ENCODE measurements at regions not wholly inside any gene's neighbourhood (a gene's known extent, or its start where the extent isn't known, plus 50 kb on each side); places are given as distances from the start of the nearest gene placed in this dataset.

DNA sequence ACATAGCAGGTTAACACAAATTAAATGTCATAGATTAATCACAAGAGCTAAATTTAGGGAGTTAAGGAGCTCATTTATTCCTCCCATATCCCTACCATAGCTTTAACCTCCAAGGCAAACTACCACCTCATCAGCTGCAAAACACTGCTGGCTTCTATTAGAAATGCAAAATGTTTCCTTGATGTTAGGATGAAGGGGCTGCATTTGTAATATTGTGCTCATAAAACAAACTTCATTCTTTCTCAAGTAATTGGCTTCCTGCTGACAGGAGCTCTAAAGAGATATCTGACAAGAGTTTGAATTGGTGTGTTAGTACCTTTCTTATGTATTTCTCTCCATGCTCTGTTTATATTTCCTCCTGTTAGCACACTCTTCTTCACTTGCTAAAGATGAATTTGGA is 152.1 kb downstream of the OLFM4 start:
- CTCF ChIA-PET, result no interaction called here
- ATAC-seq (no peak), DNase-seq (no peak)

DNA sequence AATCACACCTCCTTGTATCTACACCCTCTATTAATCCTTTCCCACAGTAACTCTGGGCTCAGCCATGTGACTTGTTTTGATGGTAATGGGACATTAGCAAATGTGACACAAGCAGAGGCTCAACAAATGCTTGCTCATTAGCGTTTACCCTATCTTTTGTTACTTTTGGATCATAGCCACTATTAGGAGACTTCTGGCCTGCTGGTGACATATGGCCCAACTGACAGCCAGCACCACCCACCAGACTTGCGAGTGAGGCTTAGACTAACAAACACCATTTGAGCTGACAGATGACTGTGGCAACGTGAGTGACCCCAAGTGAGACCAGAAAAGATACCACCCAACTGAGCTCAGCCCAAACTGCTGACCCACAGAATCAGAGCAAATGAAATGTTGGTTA is 154.1 kb downstream of the OLFM4 start:
- H3K27ac ChIP-seq (ENCODE audit: low read depth, low read length), result no peak overlapping the region
- no peak overlapping the region for H3K4me3 ChIP-seq (ENCODE audit: low read length)
- H3K27me3 ChIP-seq (ENCODE audit: control insufficient read depth in 2 of 2, insufficient read depth in 2 of 2, low read length in 2 of 2), result no peaks in the 10 kb centered on the region
- no peaks in the 10 kb centered on the region for H3K9me3 ChIP-seq (ENCODE audit: control insufficient read depth in 2 of 3, low read length in 3 of 3)
- intact Hi-C loops (cut with micrococcal nuclease), result no loop called here
- CTCF ChIA-PET, result no interaction called here
- Mint-ChIP-seq H3K9me3 (peaks cover 0 to 12% (median 4%) of the 10 kb centered on the region in 11 donors), H3K27ac (no peak overlapping the region), H3K36me3 (no peaks in the 10 kb centered on the region), H3K4me3 (no peak overlapping the region), H3K4me1 (no peaks in the 10 kb centered on the region), H3K27me3 (peaks cover 0 to 4% (median 0%) of the 10 kb centered on the region in 5 donors)
- H3K36me3 ChIP-seq (ENCODE audit: control insufficient read depth in 2 of 3, insufficient read depth in 3 of 3, low read length in 3 of 3), result no peaks in the 10 kb centered on the region
- POLR2A ChIA-PET, result no interaction called here
- H3K4me1 ChIP-seq (ENCODE audit: control insufficient read depth in 2 of 2, insufficient read depth in 2 of 2, low read length in 2 of 2), result no peaks in the 10 kb centered on the region
- DNase-seq (no peak), ATAC-seq (no peak)

More for the DNA sequence above, 152.1 kb downstream of the OLFM4 start:
- intact Hi-C loops (cut with micrococcal nuclease), result no loop called here
- H3K27me3 ChIP-seq (ENCODE audit: control insufficient read depth in 2 of 2, insufficient read depth in 2 of 2, low read length in 2 of 2), result no peaks in the 10 kb centered on the region
- H3K27me3 Mint-ChIP-seq, result peaks cover 0 to 4% (median 0%) of the 10 kb centered on the region in 5 donors
- no peaks in the 10 kb centered on the region for H3K4me1 Mint-ChIP-seq
- no peak overlapping the region for H3K27ac ChIP-seq (ENCODE audit: low read depth, low read length)
- no peaks in the 10 kb centered on the region for H3K4me1 ChIP-seq (ENCODE audit: control insufficient read depth in 2 of 2, insufficient read depth in 2 of 2, low read length in 2 of 2)
- no peaks in the 10 kb centered on the region for H3K36me3 ChIP-seq (ENCODE audit: control insufficient read depth in 2 of 3, insufficient read depth in 3 of 3, low read length in 3 of 3)
- peaks cover 0 to 12% (median 4%) of the 10 kb centered on the region in 11 donors for H3K9me3 Mint-ChIP-seq
- no peak overlapping the region for H3K4me3 ChIP-seq (ENCODE audit: low read length)
- POLR2A ChIA-PET, result no interaction called here
- H3K27ac Mint-ChIP-seq, result no peak overlapping the region
- no peaks in the 10 kb centered on the region for H3K9me3 ChIP-seq (ENCODE audit: control insufficient read depth in 2 of 3, low read length in 3 of 3)
- H3K4me3 Mint-ChIP-seq, result no peak overlapping the region
- no peaks in the 10 kb centered on the region for H3K36me3 Mint-ChIP-seq

DNA sequence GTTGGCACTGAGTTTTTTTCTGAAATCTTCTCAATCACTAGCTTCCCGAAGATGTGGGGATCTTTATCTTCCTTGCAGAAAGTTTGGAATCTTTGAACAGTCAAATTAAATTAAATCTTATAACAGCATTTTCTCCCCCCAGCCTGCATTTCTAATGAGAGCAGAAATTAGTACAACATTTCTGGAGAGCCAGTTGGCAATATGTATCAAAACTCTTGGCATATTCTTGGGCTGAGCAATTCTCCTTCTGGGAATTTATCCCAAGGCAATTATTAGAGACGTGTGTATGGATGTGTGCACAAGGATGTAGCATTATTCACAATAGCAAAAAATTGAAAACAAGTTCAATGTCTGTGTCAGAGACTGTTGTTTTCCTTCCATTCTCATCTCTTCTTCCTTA is 159.5 kb downstream of the OLFM4 start:
- H3K27ac ChIP-seq (ENCODE audit: low read depth, low read length), result no peak overlapping the region
- no peak overlapping the region for H3K4me3 ChIP-seq (ENCODE audit: low read length)
- H3K9me3 ChIP-seq (ENCODE audit: control insufficient read depth in 2 of 3, low read length in 3 of 3), result no peaks in the 10 kb centered on the region
- no peak for ATAC-seq
- peaks cover 0 to 3% (median 0%) of the 10 kb centered on the region in 5 donors for H3K27me3 Mint-ChIP-seq
- H3K27me3 ChIP-seq (ENCODE audit: control insufficient read depth in 2 of 2, insufficient read depth in 2 of 2, low read length in 2 of 2), result no peaks in the 10 kb centered on the region
- H3K36me3 ChIP-seq (ENCODE audit: control insufficient read depth in 2 of 3, insufficient read depth in 3 of 3, low read length in 3 of 3), result no peaks in the 10 kb centered on the region
- no peak overlapping the region for H3K27ac Mint-ChIP-seq
- no peaks in the 10 kb centered on the region for H3K4me1 Mint-ChIP-seq
- peaks cover 0 to 12% (median 5%) of the 10 kb centered on the region in 11 donors for H3K9me3 Mint-ChIP-seq
- H3K4me3 Mint-ChIP-seq, result no peak overlapping the region
- ChIA-PET POLR2A (no interaction called here), CTCF (no interaction called here)
- DNase-seq, result no peak
- intact Hi-C loops (cut with micrococcal nuclease), result no loop called here
- H3K36me3 Mint-ChIP-seq, result no peaks in the 10 kb centered on the region
- H3K4me1 ChIP-seq (ENCODE audit: control insufficient read depth in 2 of 2, insufficient read depth in 2 of 2, low read length in 2 of 2), result no peaks in the 10 kb centered on the region

DNA sequence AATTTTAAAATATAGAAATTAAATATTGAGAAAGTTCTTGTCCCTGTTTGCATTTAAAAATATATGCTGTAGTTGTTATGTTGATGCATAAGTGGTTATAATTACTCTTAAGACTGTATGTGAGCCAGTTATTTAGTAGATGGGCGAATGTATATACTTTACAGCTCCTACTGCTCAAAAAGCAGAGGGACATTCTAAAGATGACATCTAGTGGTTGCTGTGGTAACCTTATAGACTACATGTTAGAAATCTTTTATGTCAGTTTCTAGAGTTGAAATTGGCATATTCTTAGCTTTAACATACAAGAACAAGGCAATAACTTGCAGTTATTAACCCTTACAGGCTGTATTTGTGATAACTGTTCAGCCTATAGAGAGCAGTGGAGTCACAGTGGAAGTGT is 160.5 kb downstream of the OLFM4 start:
- no peak overlapping the region for H3K27ac Mint-ChIP-seq
- H3K36me3 Mint-ChIP-seq, result no peaks in the 10 kb centered on the region
- no peak overlapping the region for H3K4me3 ChIP-seq (ENCODE audit: low read length)
- H3K4me3 Mint-ChIP-seq, result no peak overlapping the region
- peaks cover 0 to 9% (median 3%) of the 10 kb centered on the region in 11 donors for H3K9me3 Mint-ChIP-seq
- DNase-seq (no peak), ATAC-seq (no peak)
- no peaks in the 10 kb centered on the region for H3K27me3 ChIP-seq (ENCODE audit: control insufficient read depth in 2 of 2, insufficient read depth in 2 of 2, low read length in 2 of 2)
- intact Hi-C loops (cut with micrococcal nuclease), result no loop called here
- H3K9me3 ChIP-seq (ENCODE audit: control insufficient read depth in 2 of 3, low read length in 3 of 3), result no peaks in the 10 kb centered on the region
- H3K27ac ChIP-seq (ENCODE audit: low read depth, low read length), result no peak overlapping the region
- H3K27me3 Mint-ChIP-seq, result peaks cover 0 to 3% (median 0%) of the 10 kb centered on the region in 5 donors
- ChIA-PET CTCF (no interaction called here), POLR2A (no interaction called here)
- no peaks in the 10 kb centered on the region for H3K36me3 ChIP-seq (ENCODE audit: control insufficient read depth in 2 of 3, insufficient read depth in 3 of 3, low read length in 3 of 3)
- H3K4me1 ChIP-seq (ENCODE audit: control insufficient read depth in 2 of 2, insufficient read depth in 2 of 2, low read length in 2 of 2), result no peaks in the 10 kb centered on the region
- H3K4me1 Mint-ChIP-seq, result no peaks in the 10 kb centered on the region

DNA sequence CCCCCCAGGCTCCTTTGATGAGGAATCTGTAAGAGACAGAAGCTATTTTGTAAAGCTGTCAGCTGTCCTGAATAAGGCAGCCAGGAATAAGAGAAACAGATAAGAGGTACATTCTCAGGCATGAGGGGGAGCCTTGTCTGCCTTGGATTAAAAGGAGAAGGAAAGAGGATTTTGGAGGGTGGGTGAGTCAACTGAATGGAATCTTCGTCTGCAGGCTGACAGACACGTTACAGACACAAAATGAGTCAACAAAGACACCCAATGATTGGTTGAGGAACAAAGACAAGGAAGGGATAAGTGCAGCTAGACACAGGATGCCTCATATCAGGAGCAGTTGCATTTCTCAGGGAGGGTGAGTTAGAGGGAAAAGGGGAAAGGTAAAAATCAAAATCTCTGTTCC is 162.5 kb downstream of the OLFM4 start:
- Histone ChIP-seq H3K27me3 (ENCODE audit: control insufficient read depth in 2 of 2, insufficient read depth in 2 of 2, low read length in 2 of 2) (no peaks in the 10 kb centered on the region), H3K9me3 (ENCODE audit: control insufficient read depth in 2 of 3, low read length in 3 of 3) (no peaks in the 10 kb centered on the region), H3K36me3 (ENCODE audit: control insufficient read depth in 2 of 3, insufficient read depth in 3 of 3, low read length in 3 of 3) (no peaks in the 10 kb centered on the region), H3K4me1 (ENCODE audit: control insufficient read depth in 2 of 2, insufficient read depth in 2 of 2, low read length in 2 of 2) (no peaks in the 10 kb centered on the region), H3K27ac (ENCODE audit: low read depth, low read length) (no peak overlapping the region), H3K4me3 (ENCODE audit: low read length) (no peak overlapping the region)
- ChIA-PET POLR2A (no interaction called here), CTCF (no interaction called here)
- Mint-ChIP-seq H3K27ac (no peak overlapping the region), H3K27me3 (peaks cover 0 to 3% (median 0%) of the 10 kb centered on the region in 5 donors), H3K36me3 (no peaks in the 10 kb centered on the region), H3K4me3 (no peak overlapping the region), H3K9me3 (peaks cover 0 to 3% (median 0%) of the 10 kb centered on the region in 11 donors), H3K4me1 (no peaks in the 10 kb centered on the region)
- ATAC-seq, result no peak
- no peak for DNase-seq
- intact Hi-C loops (cut with micrococcal nuclease), result no loop called here

DNA sequence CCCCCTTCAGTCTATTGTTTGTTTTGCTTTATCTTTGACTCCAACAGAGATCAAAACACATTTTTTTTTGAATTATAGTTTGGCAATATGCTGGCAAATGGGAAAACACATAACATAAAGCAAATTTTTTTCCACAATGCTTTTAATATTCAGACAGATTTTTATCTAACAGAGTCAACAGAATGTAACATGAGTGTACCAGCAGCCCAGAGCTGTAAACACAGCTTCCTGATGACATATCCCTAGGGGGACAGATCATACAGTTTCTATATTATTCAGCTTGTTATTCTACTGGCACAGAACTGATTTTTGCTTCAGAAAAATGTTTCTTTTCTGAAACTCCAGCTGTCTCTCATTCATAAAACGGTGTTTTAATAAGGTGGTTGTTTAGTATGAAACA is 168.8 kb downstream of the OLFM4 start:
- CTCF ChIA-PET, result no interaction called here
- H3K36me3 Mint-ChIP-seq, result peaks cover 0 to 8% (median 0%) of the 10 kb centered on the region in 5 donors

DNA sequence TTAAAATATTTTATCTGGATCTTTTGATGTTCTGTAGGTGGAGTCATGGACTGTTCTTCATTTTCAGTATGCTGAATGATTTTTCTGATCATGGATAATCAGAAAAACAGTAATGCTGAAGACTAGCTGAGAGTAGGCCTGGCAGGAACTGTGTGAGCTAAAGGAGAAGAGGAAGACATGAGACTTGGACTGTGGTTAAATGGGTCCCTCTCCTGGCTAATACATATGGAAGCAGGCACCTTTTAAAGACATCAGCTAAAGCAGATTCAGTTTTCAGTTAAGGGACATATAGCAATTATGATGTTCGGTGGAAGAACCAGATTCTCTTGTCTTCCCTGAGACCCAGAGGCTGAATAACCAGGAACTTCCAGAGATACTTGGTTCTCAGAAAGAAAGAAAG is 169.4 kb downstream of the OLFM4 start:
- POLR2A ChIA-PET, result no interaction called here
- peaks cover 0 to 9% (median 0%) of the 10 kb centered on the region in 7 donors for H3K4me1 Mint-ChIP-seq
- Histone ChIP-seq H3K36me3 (ENCODE audit: control insufficient read depth in 2 of 3, insufficient read depth in 3 of 3, low read length in 3 of 3) (no peaks in the 10 kb centered on the region), H3K4me1 (ENCODE audit: control insufficient read depth in 2 of 2, insufficient read depth in 2 of 2, low read length in 2 of 2) (no peaks in the 10 kb centered on the region), H3K27ac (ENCODE audit: low read depth, low read length) (no peak overlapping the region), H3K9me3 (ENCODE audit: control insufficient read depth in 2 of 3, low read length in 3 of 3) (no peaks in the 10 kb centered on the region), H3K27me3 (ENCODE audit: control insufficient read depth in 2 of 2, insufficient read depth in 2 of 2, low read length in 2 of 2) (no peaks in the 10 kb centered on the region), H3K4me3 (ENCODE audit: low read length) (no peak overlapping the region)
- DNase-seq (no peak), ATAC-seq (no peak)
- intact Hi-C loops (cut with micrococcal nuclease), result no loop called here
- peaks cover 0 to 8% (median 0%) of the 10 kb centered on the region in 5 donors for H3K36me3 Mint-ChIP-seq
- peaks cover 7 to 25% (median 21%) of the 10 kb centered on the region in 5 donors for H3K27me3 Mint-ChIP-seq
- no peak overlapping the region for H3K4me3 Mint-ChIP-seq
- H3K27ac Mint-ChIP-seq, result no peak overlapping the region
- CTCF ChIA-PET, result no interaction called here
- peaks cover 0 to 12% (median 2%) of the 10 kb centered on the region in 11 donors for H3K9me3 Mint-ChIP-seq

More for the DNA sequence above, 168.8 kb downstream of the OLFM4 start:
- ATAC-seq, result no peak
- Histone ChIP-seq H3K27me3 (ENCODE audit: control insufficient read depth in 2 of 2, insufficient read depth in 2 of 2, low read length in 2 of 2) (no peaks in the 10 kb centered on the region), H3K27ac (ENCODE audit: low read depth, low read length) (no peak overlapping the region), H3K36me3 (ENCODE audit: control insufficient read depth in 2 of 3, insufficient read depth in 3 of 3, low read length in 3 of 3) (no peaks in the 10 kb centered on the region), H3K4me3 (ENCODE audit: low read length) (no peak overlapping the region), H3K4me1 (ENCODE audit: control insufficient read depth in 2 of 2, insufficient read depth in 2 of 2, low read length in 2 of 2) (no peaks in the 10 kb centered on the region), H3K9me3 (ENCODE audit: control insufficient read depth in 2 of 3, low read length in 3 of 3) (no peaks in the 10 kb centered on the region)
- no peak for DNase-seq
- intact Hi-C loops (cut with micrococcal nuclease), result no loop called here
- POLR2A ChIA-PET, result no interaction called here
- Mint-ChIP-seq H3K27ac (no peak overlapping the region), H3K27me3 (peaks cover 7 to 19% (median 15%) of the 10 kb centered on the region in 5 donors), H3K9me3 (peaks cover 0 to 8% (median 2%) of the 10 kb centered on the region in 11 donors), H3K4me1 (peaks cover 0 to 8% (median 0%) of the 10 kb centered on the region in 7 donors), H3K4me3 (no peak overlapping the region)
